ENCODE measurements at regions not wholly inside any gene's neighbourhood (a gene's known extent, or its start where the extent isn't known, plus 50 kb on each side); places are given as distances from the start of the nearest gene placed in this dataset.

- ATAC-seq (no peak), DNase-seq (no peak)
- TF ChIP-seq POLR2A (IDR thresholded peaks at IDR 0.05) (no peak), CTCF (IDR thresholded peaks at IDR 0.05) (no peak)
- Histone ChIP-seq H3K27me3 (no peaks in the 10 kb centered on the region), H3K9me3 (no peaks in the 10 kb centered on the region), H3K4me1 (no peaks in the 10 kb centered on the region), H3K27ac (no peak overlapping the region), H3K36me3 (replicated peaks in 1 of 2; ENCODE audit: insufficient read depth in 1 of 2, low read depth in 2 of 2) (no peaks in the 10 kb centered on the region), H3K4me3 (no peak overlapping the region)
- 48 to 80% methylated on average over 3 of the region's 3 CpGs for WGBS, 2 donors
- intact Hi-C loops (cut with DNase I): no loop called here
Measured at GRCh38 chr1:198068285-198068684, 88.5 kb upstream of the NEK7 start.

GRCh38 chr1:198072177-198072576 lies 84.6 kb upstream of the NEK7 start:
- H3K27me3 ChIP-seq: no peaks in the 10 kb centered on the region
- H3K9me3 ChIP-seq: no peaks in the 10 kb centered on the region
- no peak for ATAC-seq
- TF ChIP-seq POLR2A (IDR thresholded peaks at IDR 0.05) (no peak), CTCF (IDR thresholded peaks at IDR 0.05) (no peak)
- H3K4me3 ChIP-seq: no peak overlapping the region
- no peak overlapping the region for H3K27ac ChIP-seq
- no peaks in the 10 kb centered on the region for H3K4me1 ChIP-seq
- H3K36me3 ChIP-seq (replicated peaks in 1 of 2; ENCODE audit: insufficient read depth in 1 of 2, low read depth in 2 of 2): no peaks in the 10 kb centered on the region
- intact Hi-C loops (cut with DNase I): no loop called here
- DNase-seq: no peak
- WGBS, 2 donors: 52 to 73% methylated on average over 1 of the region's 1 CpG

- TF ChIP-seq POLR2A (IDR thresholded peaks at IDR 0.05) (no peak), CTCF (IDR thresholded peaks at IDR 0.05) (no peak)
- 65 to 73% methylated on average over 4 of the region's 4 CpGs for WGBS, 2 donors
Measured at GRCh38 chr1:198075296-198075695, 81.5 kb upstream of the NEK7 start.

GRCh38 chr1:198079432-198079951 lies 77.3 kb upstream of the NEK7 start:
- Histone ChIP-seq H3K4me3 (no peak overlapping the region), H3K9me3 (no peaks in the 10 kb centered on the region), H3K27me3 (no peaks in the 10 kb centered on the region), H3K4me1 (no peaks in the 10 kb centered on the region), H3K36me3 (replicated peaks in 1 of 2; ENCODE audit: insufficient read depth in 1 of 2, low read depth in 2 of 2) (no peaks in the 10 kb centered on the region), H3K27ac (no peak overlapping the region)
- TF ChIP-seq POLR2A (IDR thresholded peaks at IDR 0.05) (no peak), CTCF (IDR thresholded peaks at IDR 0.05) (no peak)
- DNase-seq (no peak), ATAC-seq (no peak)
- 8 to 17% methylated on average over 1 of the region's 1 CpG for WGBS, 2 donors
- intact Hi-C loops (cut with DNase I): no loop called here

More at GRCh38 chr1:198075296-198075695, 81.5 kb upstream of the NEK7 start:
- no peak for DNase-seq
- no peaks in the 10 kb centered on the region for H3K4me1 ChIP-seq
- no peak overlapping the region for H3K4me3 ChIP-seq
- H3K27ac ChIP-seq: no peak overlapping the region
- intact Hi-C loops (cut with DNase I): no loop called here
- H3K36me3 ChIP-seq (replicated peaks in 1 of 2; ENCODE audit: insufficient read depth in 1 of 2, low read depth in 2 of 2): no peaks in the 10 kb centered on the region
- ATAC-seq: no peak
- no peaks in the 10 kb centered on the region for H3K9me3 ChIP-seq
- no peaks in the 10 kb centered on the region for H3K27me3 ChIP-seq

GRCh38 chr1:198082576-198082975 lies 74.2 kb upstream of the NEK7 start:
- DNase-seq (no peak), ATAC-seq (no peak)
- WGBS, 2 donors: 52 to 53% methylated on average over 3 of the region's 3 CpGs
- Histone ChIP-seq H3K27me3 (no peaks in the 10 kb centered on the region), H3K27ac (no peak overlapping the region), H3K36me3 (replicated peaks in 1 of 2; ENCODE audit: insufficient read depth in 1 of 2, low read depth in 2 of 2) (no peaks in the 10 kb centered on the region), H3K9me3 (no peaks in the 10 kb centered on the region), H3K4me1 (no peaks in the 10 kb centered on the region), H3K4me3 (no peak overlapping the region)
- intact Hi-C loops (cut with DNase I): no loop called here
- no peak for TF ChIP-seq POLR2A (IDR thresholded peaks at IDR 0.05)
- no peak for TF ChIP-seq CTCF (IDR thresholded peaks at IDR 0.05)

Measured in body of pancreas (tissue), 4 donors.